T-helper 17 cell (primary cell): ENCODE measurements at regions not wholly inside any gene's neighbourhood (a gene's known extent, or its start where the extent isn't known, plus 50 kb on each side); places are given as distances from the start of the nearest gene placed in this dataset.

Source experiments
- ATAC-seq: fragments of 150-1000 bp; cut with Tn5 transposase; 2 replicates; pipeline ENCODE4 v1.10.0; 2021; ENCODE audit warnings: mild to moderate bottlenecking, moderate library complexity
- DNase-seq, 3 donors: peaks; one replicate each; pipeline versions ENCODE4 v3.0.0 to v3.0.0-alpha.2; 2020 to 2021
- H3K9me3 ChIP-seq: one replicate; pipeline ENCODE4 v1.7.0; 2013; ENCODE audit warnings: low read length, mild to moderate bottlenecking; ENCODE audit not compliant: control insufficient read depth, poor library complexity, severe bottlenecking
- H3K27ac Mint-ChIP-seq: one replicate; pipeline ENCODE4 v1.8.0; 2022; ENCODE audit warnings: mild to moderate bottlenecking, moderate library complexity, mixed read lengths
- H3K27me3 Mint-ChIP-seq: one replicate; pipeline ENCODE4 v1.8.0; 2022; ENCODE audit warnings: mixed read lengths
- H3K36me3 Mint-ChIP-seq: one replicate; pipeline ENCODE4 v1.8.0; 2022; ENCODE audit warnings: low read depth, mixed read lengths
- H3K4me1 Mint-ChIP-seq: one replicate; pipeline ENCODE4 v1.8.0; 2022; ENCODE audit warnings: mild to moderate bottlenecking, mixed read lengths
- H3K4me3 Mint-ChIP-seq: one replicate; pipeline ENCODE4 v1.8.0; 2022; ENCODE audit warnings: mild to moderate bottlenecking, moderate library complexity, mixed read lengths

DNA sequence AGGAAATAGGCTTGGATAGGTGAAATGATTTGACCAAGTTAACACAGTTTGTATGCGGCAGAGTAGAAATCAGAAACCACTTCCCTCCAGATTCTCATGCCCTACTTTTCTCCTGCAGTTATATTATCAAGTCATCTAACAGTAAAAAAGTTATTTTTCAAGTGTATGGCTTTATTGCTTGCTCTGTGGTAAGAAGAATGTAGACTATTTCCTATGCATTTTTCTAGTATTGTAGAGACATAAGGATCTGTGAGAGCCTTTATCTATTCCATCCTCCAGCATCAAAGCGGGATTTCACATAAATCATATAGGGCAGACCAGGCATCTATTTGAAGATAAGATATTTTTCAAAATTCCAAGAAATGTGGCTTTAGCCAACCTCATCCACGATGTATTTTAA lies 208.5 kb downstream of the TTLL7 start:
- H3K4me1 Mint-ChIP-seq: no peaks in the 10 kb centered on the region
- no peaks in the 10 kb centered on the region for H3K36me3 Mint-ChIP-seq
- no peak overlapping the region for H3K4me3 Mint-ChIP-seq
- H3K9me3 ChIP-seq: peaks cover 4% of the 10 kb centered on the region
- H3K27ac Mint-ChIP-seq: no peak overlapping the region
- DNase-seq: no peak
- H3K27me3 Mint-ChIP-seq: no peaks in the 10 kb centered on the region
- no peak for ATAC-seq

DNA sequence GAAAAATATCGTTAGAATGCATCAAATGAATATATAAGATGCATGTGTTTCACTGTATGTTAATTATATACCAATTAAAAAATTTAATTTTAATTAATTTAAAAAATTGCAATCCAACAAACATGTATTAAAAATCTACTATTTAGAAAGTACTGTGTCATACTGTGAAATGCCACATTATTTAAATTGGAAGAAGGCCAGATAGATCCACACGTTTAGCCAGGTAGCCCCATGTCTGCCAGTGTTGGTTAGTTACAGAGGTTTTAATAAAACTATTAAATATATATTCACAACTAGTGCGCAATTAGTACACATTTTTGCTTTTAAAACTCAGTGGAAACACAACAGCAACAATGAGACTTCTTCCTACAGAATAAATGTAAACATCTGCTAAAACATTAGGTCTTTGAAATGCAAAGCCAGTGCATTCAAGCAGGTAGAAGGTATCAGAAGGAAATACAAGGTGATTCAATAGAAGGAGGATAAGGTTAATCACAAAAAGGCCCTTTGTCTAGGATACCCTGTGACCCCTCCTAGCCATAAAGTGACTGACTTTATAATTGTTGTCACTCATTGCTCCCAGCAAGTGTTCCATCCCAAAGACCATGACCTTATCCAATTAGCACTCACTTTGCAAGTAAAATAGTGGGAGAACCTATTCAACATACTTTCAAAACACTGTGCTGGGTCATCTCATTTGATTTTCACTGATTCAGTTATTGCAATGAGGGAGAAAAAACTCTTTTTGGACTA lies 211.5 kb downstream of the TTLL7 start:
- Mint-ChIP-seq H3K27me3 (no peaks in the 10 kb centered on the region), H3K4me3 (no peak overlapping the region), H3K36me3 (no peaks in the 10 kb centered on the region), H3K27ac (no peak overlapping the region), H3K4me1 (no peaks in the 10 kb centered on the region)
- ATAC-seq (no peak), DNase-seq (no peak)
- H3K9me3 ChIP-seq: peaks cover 4% of the 10 kb centered on the region

DNA sequence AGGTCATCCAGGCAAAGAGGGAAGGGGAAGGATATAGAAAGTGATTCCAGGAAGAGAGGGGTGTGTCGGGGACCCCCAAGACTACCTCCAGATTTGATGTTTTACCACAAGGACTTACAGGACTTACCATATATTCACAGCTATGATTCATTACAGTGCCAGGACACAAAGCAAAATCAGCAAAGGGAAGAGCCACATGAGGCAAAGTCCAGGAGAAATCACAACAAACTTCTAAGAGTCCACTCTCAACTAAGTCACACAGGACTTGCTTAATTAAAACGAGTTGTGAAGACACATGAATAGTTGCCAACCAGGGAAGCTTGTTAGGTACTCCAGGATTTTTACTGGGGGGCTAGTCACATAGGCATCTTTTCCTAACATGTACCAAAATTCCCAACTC lies 217.3 kb downstream of the TTLL7 start:
- DNase-seq (no peak), ATAC-seq (no peak)
- no peak overlapping the region for H3K4me3 Mint-ChIP-seq
- no peaks in the 10 kb centered on the region for H3K27me3 Mint-ChIP-seq
- H3K36me3 Mint-ChIP-seq: no peaks in the 10 kb centered on the region
- no peaks in the 10 kb centered on the region for H3K9me3 ChIP-seq
- H3K4me1 Mint-ChIP-seq: no peaks in the 10 kb centered on the region
- no peak overlapping the region for H3K27ac Mint-ChIP-seq

DNA sequence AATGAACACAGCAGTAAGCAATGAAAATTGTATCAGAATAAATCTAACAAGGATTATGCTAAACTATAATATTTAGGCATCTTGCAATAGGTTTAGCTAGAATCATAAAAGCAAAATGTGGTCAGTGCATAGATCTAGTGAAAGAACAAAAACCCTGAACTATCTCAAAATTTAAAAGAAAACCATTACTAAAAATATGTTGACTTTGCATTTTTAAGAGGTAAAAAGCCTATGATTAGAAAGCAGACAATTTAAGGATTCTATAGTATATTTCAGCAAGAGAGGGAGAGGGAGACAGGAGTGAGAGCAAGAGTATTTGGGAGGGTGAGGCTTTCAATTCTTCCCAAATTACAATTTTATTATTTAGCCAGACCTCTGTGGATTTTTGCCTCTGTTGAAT lies 219.4 kb downstream of the TTLL7 start:
- no peak overlapping the region for H3K4me3 Mint-ChIP-seq
- H3K9me3 ChIP-seq: no peaks in the 10 kb centered on the region
- no peaks in the 10 kb centered on the region for H3K27me3 Mint-ChIP-seq
- H3K36me3 Mint-ChIP-seq: no peaks in the 10 kb centered on the region
- no peak overlapping the region for H3K27ac Mint-ChIP-seq
- no peaks in the 10 kb centered on the region for H3K4me1 Mint-ChIP-seq
- no peak for ATAC-seq
- no peak for DNase-seq

DNA sequence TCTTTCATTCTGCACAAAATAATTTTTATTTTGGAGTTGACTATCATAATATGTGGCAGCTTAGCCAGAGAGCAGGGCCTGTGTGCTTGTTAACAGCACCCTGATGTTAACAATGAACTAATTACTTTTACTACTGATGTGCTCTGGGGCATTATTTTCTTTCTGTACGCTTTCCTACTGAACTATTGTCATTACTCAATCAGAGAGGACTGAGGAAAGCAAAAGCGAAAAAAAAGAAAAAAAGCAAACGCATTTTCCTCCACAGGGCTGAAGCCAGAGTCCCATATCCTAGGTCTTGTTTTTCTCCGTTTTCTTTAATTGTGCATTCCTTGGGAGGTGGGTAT lies 221.2 kb downstream of the TTLL7 start:
- ATAC-seq: no peak
- H3K36me3 Mint-ChIP-seq: no peaks in the 10 kb centered on the region
- H3K4me1 Mint-ChIP-seq: no peaks in the 10 kb centered on the region
- H3K4me3 Mint-ChIP-seq: no peak overlapping the region
- no peaks in the 10 kb centered on the region for H3K9me3 ChIP-seq
- DNase-seq: no peak
- no peak overlapping the region for H3K27ac Mint-ChIP-seq
- H3K27me3 Mint-ChIP-seq: no peaks in the 10 kb centered on the region

DNA sequence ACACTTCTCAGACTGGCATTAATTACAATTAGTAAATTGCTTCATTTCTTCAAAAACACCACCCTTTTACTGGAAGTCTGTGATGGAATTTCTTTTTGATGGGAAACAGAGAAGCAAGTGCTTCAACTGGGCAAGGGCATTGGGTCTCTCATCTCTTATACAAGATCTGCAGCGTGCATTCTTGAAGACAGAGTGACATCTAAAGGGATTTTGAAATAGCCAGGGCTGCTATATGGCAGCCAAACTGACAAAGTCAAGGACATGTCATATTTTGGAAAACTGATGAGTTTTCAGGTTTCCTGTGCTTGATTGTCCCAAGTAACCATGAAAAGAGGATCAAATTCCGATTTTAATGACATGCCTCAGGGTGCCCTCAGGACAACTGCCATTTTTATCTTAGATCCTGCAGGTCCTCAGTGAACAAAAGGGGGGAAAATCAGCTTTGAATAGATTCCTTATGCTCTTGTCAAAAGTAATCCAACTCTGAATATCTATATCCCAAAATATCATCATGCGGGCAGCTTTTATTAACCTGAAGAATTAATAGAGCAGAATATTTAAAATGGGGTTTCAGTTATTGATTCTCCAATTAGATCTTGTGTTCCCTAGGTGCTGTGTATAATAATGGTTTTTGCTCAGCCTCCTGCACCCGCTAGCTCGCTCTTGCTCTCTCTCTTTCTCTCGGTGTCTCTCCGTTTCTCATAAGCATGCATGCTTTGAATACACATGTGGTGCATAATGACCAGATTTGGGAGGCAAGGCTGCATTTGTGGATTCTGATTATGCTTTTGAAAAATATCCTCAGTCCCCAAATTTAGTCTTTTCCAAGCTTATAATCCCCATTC lies 221.8 kb downstream of the TTLL7 start:
- H3K36me3 Mint-ChIP-seq: no peaks in the 10 kb centered on the region
- no peak overlapping the region for H3K4me3 Mint-ChIP-seq
- no peaks in the 10 kb centered on the region for H3K4me1 Mint-ChIP-seq

DNA sequence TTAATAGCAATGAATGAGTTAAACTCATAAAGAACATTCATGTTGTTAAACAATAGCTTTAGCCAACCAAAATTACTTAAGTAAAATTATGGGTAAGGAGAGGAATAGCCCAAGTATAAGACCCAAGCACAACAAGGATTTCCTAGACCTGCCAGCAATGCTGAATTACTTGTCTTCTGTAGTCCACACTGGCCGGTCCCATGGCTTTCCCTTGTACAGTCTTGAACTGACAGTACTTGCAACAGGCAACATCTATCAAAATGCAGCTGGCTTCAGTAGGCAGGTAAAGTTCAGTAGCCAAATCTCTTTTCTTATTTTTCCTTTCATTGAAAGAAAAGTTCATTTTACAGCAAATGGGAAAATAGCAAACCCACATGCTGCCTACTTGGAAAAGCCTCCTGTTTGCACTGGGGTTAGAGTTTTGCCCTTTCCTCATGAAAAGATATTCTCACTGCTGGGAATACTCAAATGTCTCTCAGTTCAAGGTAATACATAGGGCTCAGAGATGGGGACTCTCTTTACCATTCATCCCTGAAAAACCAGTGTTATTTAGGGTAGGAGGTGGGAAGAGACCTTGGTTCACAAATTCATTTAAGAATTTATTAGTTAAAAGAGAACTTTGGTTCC lies 222.8 kb downstream of the TTLL7 start:
- Mint-ChIP-seq H3K36me3 (no peaks in the 10 kb centered on the region), H3K27me3 (no peaks in the 10 kb centered on the region), H3K27ac (no peak overlapping the region), H3K4me1 (no peaks in the 10 kb centered on the region), H3K4me3 (no peak overlapping the region)
- ATAC-seq (no peak), DNase-seq (no peak)
- no peaks in the 10 kb centered on the region for H3K9me3 ChIP-seq

More for the DNA sequence above, 221.8 kb downstream of the TTLL7 start:
- no peaks in the 10 kb centered on the region for H3K27me3 Mint-ChIP-seq
- ATAC-seq (no peak), DNase-seq (no peak)
- no peak overlapping the region for H3K27ac Mint-ChIP-seq
- no peaks in the 10 kb centered on the region for H3K9me3 ChIP-seq

DNA sequence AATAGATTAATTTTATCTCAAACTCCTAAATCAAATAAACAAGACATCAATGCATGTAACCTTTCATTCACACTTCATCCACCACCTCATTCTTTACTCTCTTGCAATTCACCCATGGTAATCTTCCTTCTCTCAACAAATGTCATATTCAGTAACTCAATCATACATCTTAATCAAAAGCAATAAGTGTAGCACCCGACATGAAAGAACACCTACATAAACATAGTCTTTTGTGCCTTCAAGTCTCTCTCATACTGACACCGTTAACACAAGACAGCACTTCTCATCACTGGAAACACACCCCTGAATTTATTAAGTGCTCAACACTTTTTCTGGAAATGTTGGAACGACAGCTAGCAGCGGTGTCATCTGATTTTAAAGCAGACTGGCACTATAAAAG lies 225.9 kb downstream of the TTLL7 start:
- H3K36me3 Mint-ChIP-seq: no peaks in the 10 kb centered on the region

DNA sequence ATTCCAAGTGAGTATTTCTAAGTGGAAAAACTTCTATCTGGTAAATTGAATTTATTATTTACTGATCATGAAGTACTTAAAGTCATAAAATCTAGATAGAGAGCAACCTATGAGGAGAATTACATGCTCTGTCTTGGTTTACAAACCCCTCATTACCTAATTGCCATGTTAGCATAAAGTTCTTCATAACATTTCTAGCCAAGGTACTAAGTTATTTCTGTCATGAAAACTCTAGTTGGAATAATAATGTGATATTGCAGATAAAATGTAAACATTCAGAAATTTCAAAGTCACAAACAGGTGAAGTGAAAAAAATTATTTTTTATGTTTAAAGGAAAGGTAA lies 228.6 kb downstream of the TTLL7 start:
- Mint-ChIP-seq H3K4me1 (peaks cover 3% of the 10 kb centered on the region), H3K4me3 (no peak overlapping the region), H3K27ac (no peak overlapping the region), H3K36me3 (no peaks in the 10 kb centered on the region), H3K27me3 (no peaks in the 10 kb centered on the region)
- no peaks in the 10 kb centered on the region for H3K9me3 ChIP-seq
- ATAC-seq (no peak), DNase-seq (no peak)

More for the DNA sequence above, 225.9 kb downstream of the TTLL7 start:
- no peaks in the 10 kb centered on the region for H3K9me3 ChIP-seq
- peaks cover 3% of the 10 kb centered on the region for H3K4me1 Mint-ChIP-seq
- DNase-seq: no peak
- no peak overlapping the region for H3K4me3 Mint-ChIP-seq
- no peaks in the 10 kb centered on the region for H3K27me3 Mint-ChIP-seq
- ATAC-seq: no peak
- no peak overlapping the region for H3K27ac Mint-ChIP-seq

DNA sequence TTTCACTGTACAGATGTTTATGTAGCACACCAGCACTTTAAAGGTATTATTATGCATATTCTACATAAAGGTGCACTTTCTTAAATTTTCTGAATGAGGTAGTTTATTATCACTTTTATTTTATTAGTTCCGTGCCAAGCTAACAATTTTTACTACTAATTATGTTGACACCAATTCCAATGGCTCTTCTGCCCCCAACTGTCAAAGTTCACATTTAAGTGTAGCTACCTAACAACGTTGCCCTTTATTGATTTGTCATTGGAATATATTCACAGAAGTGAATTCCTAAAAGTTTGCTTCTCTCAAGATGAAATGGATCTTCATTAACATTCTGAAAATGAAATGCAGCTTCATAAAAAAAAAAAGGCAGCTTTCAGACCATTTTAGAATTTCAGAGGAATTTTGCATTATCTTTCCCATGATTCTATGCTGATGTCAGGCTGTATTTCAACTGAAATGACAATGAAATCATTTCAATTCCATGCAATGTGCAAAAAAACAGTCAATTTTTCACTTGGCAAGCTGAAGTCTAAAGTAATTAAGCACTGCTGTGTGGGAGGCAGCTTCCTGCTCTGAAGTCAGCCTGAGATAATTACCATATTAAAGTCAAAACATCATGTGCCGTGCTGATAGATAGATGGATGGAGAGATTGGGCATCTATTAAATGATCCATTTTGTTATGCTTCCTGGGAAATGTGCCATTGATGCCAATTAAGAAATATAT lies 229.2 kb downstream of the TTLL7 start:
- no peak overlapping the region for H3K4me3 Mint-ChIP-seq
- no peaks in the 10 kb centered on the region for H3K9me3 ChIP-seq
- no peaks in the 10 kb centered on the region for H3K27me3 Mint-ChIP-seq
- H3K27ac Mint-ChIP-seq: no peak overlapping the region
- H3K36me3 Mint-ChIP-seq: no peaks in the 10 kb centered on the region
- no peak for ATAC-seq
- no peak for DNase-seq
- peaks cover 3% of the 10 kb centered on the region for H3K4me1 Mint-ChIP-seq

DNA sequence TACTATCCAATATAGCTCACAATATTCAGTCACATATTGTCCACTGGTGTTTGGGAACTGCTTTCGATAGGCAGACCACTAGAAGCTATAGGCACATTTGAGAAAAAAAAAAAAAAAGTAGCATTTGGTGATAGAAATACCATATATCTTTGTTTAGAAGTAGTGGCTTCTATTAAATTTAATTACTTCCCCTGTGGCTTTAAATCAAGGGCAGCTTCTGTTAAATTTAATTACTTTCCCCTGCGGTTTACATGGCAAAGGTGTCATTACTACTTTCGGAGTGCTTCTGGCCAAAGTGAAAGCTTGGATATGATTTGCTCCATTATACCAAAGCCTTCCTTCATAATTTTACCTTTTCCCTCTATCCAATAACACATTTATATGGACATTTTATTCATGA lies 229.9 kb downstream of the TTLL7 start:
- Mint-ChIP-seq H3K27me3 (no peaks in the 10 kb centered on the region), H3K4me1 (peaks cover 3% of the 10 kb centered on the region), H3K27ac (no peak overlapping the region), H3K36me3 (no peaks in the 10 kb centered on the region), H3K4me3 (no peak overlapping the region)
- DNase-seq (no peak), ATAC-seq (no peak)
- no peaks in the 10 kb centered on the region for H3K9me3 ChIP-seq

DNA sequence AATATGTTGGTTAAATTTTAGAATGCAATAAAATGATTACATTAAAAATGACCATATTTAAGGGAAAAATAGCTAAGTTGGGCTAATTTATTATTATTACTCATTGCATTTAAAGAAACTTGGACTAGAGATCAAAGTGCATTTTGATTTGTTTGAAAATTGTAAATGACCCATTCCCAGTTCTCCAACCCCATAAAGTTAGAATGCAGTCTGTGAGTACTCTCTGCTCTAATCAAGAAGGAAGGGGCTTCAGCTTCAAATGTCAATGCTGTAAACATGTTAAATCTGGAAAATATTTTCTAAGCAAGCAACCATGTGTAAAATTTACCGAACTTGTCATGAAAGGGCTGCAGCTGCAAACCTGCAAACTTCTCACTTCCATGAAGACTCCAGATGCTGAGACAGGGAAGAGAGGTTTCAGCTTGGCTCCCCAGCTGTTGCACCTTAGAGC lies 232.7 kb downstream of the TTLL7 start:
- no peak for DNase-seq
- no peaks in the 10 kb centered on the region for H3K9me3 ChIP-seq
- no peak overlapping the region for H3K4me3 Mint-ChIP-seq
- no peak for ATAC-seq
- H3K4me1 Mint-ChIP-seq: peaks cover 6% of the 10 kb centered on the region
- no peak overlapping the region for H3K27ac Mint-ChIP-seq
- peaks cover 3% of the 10 kb centered on the region for H3K36me3 Mint-ChIP-seq
- H3K27me3 Mint-ChIP-seq: peaks cover 8% of the 10 kb centered on the region

DNA sequence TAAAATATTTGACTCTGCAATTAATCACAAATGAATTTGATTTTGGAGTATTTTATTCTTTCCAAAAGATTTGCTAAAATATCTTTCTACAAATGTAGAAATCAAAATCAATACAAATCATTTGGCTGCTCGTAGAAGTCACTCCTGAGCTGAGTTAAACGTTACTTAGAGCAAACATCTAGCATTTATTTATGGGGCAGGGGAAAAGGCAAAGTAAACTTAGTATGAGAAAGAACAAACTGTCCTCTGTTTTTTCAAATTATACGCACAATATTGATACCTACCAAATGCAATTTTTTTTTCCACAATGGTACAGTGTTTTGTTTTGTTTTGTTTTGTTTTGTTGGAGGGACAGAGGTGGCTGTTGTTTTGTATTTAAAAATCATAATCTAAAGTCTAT lies 233.8 kb downstream of the TTLL7 start:
- peaks cover 10% of the 10 kb centered on the region for H3K27me3 Mint-ChIP-seq
- peaks cover 6% of the 10 kb centered on the region for H3K4me1 Mint-ChIP-seq
- peaks cover 3% of the 10 kb centered on the region for H3K36me3 Mint-ChIP-seq
- no peak overlapping the region for H3K4me3 Mint-ChIP-seq
- H3K9me3 ChIP-seq: no peaks in the 10 kb centered on the region
- DNase-seq: no peak
- no peak overlapping the region for H3K27ac Mint-ChIP-seq
- no peak for ATAC-seq
